GM19467 (cell line): ENCODE measurements at regions not wholly inside any gene's neighbourhood (a gene's known extent, or its start where the extent isn't known, plus 50 kb on each side); places are given as distances from the start of the nearest gene placed in this dataset.
A peak's percentile ranks its signal among the peaks of the same experiment; 100 is the strongest.
"Not testable (repeated sequence)": the region's sequence is repeated elsewhere in the genome, so short reads cannot be mapped to it uniquely, and the experiment has no call there.

Source experiments
- ATAC-seq: cut with Tn5 transposase; IDR thresholded peaks from one replicate; pipeline ENCODE4 v1.9.1; 2021; ENCODE audit warnings: mild to moderate bottlenecking, moderate library complexity; ENCODE audit not compliant: unreplicated experiment

DNA sequence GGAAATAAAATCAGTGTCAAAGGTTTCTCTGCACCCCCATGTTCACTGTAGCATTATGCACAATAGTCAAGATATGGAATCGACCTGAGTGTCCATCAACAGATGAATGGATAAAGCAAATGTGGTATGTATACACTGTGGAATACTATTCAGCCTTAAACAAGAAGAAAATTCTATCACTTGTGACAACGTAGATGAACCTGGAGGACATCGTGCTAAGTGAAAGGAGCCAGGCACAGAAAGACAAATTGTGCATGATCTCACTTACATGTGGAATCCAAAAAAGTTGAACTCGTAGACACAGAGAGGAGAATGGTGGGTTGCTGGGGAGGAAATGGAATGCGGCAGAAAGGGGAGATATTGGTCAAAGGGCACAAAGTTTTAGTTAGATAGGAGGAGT lies 136.3 kb upstream of the ESR1 start:
- ATAC-seq: no peak

DNA sequence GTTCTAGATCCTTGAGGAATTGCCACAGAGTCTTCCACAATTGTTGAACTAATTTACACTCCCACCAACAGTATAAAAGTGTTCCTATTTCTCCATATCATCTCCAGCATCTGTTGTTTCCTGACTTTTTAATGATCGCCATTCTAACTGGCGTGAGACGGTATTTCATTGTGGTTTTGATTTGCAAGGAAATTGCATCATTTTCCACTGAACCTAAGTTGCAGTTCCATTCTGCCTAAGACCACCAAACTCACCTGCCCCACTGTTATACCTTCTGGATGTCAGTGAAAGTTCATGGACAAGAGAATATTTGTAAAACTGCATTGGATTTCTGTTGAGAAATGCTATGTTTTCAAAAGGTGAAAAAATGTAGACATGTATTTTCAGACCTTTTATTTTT lies 132.9 kb upstream of the ESR1 start:
- no peak for ATAC-seq

DNA sequence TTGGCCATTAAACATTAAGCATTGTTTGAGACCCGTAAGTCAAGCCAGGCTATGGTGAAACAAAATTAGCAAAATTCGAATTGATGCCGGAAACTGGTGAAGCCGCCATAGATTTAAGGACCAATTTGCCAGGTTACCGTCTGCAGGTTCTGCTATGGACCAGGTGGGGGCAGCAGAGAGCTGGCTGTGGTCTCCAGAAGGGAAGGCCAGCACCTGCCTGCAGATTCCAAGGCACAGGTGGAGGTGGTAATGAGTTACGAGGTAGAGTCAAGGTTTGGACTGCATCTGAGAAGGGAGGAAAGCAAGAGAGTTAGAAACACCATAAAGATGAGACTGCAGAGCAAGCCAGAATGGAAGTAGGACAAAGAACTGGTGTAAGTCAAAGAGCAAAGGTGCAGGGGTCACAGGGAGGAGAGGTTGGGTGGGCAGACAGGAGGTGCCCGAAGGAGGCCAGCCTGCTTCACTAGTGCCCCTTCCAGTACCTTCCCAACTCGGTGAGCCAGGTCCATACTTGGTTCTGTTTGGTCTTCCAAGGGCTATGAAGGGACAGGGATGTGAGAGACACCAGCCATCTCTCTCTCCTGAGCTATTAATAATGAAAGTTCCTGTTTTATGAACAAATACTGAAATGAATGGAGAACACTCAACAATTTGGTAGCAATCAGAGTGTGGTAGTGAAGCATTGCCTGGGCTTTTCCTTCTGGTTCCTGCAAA lies 131.6 kb upstream of the ESR1 start:
- peak; percentile 85 for ATAC-seq

DNA sequence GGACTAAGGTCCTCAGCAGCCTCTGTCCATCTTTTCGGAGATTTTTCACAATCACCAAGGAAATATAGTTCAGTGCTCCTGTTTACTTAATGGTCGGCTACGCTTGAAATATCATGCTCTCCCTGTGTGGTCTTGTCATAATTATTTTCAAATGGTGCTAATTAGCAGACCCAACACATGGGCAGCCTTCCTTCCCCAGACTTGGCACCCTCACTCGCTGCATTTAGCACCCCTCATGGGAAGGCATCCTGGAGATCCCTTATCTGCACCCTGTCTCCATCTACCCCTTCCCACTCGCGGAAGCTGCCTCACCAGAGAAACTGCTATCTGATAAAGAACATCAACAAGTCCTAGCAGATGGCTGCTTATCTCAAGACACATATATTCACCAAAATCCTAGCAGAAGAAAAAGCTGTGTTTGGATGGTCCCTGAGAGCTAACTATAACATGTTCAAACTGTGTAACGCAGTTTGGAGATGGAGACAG lies 131.0 kb upstream of the ESR1 start:
- ATAC-seq: no peak

DNA sequence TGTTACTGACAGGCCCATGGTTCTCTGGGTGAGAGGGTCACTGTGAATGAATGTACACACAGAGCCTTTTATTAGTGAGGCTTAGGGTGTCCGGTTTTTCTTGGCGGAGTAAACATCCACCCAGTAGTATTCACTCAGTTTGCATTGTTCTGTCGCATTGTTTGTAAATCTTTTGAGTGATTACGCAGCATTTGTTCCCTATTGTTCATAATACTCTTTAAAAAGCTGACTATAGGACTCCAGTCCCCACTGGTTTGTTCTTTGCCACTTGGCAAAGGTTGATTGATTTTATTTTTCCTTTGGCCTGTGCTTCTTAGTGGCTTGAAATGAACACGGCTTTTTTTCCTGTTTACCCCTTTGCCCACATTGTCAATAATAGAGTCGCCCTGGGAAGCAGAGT lies 130.1 kb upstream of the ESR1 start:
- no peak for ATAC-seq

DNA sequence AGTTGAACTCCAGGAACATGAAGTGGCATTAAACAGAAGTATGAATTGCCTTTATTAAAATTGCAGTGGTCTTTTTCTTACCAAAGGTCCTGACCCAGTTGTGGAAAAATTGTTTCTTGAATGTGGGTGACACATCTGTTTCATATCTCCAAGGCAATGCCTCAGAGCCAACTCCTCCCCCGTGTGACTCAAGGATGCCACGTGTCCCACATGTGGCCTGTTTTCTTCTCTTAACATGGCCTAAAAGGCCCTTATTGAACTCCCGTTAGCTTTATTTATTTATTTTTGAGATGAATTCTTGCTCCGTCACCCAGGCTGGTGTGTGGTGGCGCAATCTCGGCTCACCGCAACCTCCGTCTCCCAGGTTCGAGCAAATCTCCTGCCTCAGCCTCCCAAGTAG lies 128.4 kb upstream of the ESR1 start:
- no peak for ATAC-seq

DNA sequence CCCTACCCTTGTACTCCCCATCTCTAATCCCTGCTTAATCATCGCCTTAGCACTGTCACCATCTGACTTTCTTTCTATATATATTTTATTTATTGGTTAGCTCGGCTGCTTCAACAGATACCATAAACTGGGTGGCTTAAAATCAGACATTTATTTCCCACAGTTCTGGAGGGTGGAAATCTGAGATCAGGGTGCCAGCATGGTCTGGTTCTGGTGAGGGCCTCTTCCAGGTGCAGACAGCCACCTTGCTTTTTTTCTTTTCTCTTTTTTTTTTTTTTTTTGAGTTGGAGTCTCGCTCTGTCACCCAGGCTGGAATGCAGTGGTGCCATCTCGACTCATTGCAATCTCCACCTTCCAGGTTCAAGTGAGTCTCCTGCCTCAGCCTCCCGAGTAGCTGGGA lies 127.5 kb upstream of the ESR1 start:
- ATAC-seq: no peak

DNA sequence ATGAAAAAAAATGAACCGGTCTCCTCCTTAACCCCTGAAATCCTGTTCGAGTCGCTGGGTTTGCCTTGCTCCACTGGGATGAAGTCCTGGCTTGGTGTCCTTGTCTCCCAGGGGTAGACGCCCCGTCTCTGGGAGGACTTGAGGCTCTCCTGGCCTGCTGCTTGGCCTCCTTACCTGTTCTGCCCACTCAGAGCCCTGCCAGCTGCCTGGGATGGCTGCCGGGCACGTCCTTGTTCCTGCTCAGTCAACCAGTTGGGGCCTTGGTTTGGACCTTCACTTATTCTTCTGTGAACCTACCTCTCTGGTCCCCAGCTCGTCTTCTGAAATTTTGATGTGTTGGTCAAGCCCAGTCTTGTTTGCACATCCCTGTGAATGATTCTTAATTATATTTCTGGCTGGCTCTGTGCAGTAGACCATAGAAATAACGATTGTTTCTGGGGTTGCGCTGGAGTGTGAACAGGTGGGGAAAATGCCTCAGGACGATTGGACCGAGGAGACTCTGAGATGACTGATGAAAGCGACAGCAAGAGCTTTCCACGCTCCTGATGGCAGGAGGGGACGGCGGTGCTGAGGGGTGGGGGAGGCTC lies 126.5 kb upstream of the ESR1 start:
- no peak for ATAC-seq

DNA sequence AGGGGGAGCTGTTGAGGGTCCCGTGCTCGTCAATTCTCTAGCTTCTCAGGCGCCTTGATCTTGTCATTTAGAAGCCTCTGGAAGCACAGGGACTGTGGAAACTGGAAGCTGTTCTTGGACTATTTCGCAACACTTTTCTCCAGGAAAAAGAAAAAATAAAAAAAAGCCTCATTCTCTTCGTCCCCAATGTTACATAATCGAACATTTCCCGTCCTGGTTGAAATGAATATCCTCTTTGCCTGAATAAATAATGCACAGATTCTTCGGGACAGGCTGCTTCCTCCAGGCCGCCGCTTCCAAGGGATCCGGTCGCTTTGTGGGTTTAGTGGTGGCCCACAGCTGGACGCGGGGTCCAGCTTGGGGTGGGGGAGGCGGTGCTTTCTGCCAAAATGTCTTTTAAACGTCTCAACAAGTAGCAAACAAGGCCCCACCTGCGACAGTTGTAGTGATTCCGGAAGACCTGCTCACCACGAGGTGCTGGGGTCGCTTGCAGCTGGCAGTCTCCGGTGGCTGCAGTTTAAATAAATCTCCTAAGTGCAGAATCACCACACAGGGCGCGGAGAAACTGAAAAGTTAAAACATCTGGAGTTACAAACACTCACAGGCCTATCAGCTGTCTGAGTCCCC lies 125.9 kb upstream of the ESR1 start:
- no peak for ATAC-seq

DNA sequence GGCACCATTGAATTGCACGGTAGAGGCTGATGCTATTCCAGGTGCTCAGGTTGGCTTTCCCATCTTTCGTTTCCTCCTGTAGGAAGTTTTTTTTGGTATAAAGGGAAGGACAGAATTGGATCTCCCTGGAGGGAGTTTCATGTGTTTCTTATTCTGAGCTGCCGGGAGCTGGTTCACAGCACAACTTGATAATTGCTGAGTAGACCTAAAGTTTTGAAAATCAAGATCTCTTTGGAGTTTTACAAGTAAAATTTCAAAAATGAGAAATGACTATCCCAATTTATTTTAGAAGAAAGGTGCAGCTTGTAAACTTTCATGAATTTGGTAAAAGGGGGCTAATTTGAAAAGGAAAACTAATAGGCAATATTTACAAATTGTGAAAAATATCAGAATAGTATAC lies 125.2 kb upstream of the ESR1 start:
- no peak for ATAC-seq

DNA sequence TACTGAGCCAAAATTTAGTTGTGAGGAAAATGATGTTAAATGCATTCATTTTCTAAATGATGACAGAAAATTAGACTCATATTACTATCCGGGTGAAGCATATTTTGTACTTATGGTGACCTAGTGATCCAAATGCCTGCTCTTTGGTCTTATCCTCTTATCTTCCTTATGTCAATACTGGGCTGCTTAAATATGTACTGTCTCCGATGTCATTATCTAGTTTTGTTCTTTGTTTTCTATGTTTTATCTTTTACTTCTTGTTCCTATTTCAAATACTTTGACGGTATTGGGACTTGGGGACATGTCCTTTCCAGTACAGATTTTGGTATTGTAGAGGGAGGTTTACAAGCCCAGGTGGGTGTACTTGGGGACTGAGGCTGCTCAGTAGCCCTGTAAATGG lies 124.6 kb upstream of the ESR1 start:
- no peak for ATAC-seq

DNA sequence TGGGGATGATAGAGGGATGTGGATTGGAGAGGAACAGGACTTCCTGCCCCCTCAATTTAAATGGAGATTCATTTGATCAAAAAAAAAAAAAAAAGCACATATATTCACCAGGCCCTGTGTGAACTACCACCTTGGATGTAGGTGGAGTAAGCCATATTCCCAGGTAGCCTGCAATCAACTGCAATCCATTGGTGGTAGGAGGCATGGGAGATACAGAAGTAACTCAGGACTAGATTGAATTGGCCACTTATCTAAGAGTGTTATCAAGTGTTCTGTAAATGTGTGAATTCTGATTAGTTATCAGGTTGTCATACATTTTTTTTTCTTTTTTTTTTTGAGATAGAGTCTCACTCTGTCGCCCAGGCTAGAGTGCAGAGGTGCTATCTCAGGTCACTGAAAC lies 124.1 kb upstream of the ESR1 start:
- ATAC-seq: no peak

DNA sequence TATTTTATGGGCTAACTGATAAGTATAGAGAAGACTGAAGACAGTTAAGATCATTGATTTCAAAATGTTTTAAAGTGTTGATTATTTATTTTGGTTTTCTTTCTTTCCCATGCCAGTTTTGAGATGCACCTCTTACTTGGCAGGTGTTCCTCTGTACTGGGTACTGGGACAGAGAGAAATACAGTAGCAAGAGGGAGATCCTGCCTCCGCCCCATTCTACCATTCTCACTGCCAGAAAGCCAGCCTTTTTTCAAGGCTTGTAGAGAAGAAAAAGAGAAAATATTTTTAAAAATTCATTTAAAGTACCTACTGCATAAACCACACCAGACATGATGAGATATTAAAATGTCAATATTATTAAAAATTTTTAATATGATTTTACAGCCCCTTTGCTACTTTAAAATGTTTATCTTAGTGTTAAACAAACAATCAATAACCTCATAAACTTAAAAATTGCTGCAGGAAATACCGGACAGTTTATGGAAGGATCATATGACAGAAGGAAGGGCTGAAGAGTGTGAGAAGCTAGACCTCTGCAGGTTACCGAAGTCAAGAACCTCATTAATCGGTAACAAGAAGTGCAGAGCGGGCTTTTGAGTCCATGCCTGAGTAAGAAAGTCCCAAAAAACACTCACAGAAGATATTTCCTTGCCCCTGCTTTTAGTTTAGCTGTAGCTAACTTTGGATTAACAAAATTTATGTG lies 117.8 kb upstream of the ESR1 start:
- no peak for ATAC-seq

DNA sequence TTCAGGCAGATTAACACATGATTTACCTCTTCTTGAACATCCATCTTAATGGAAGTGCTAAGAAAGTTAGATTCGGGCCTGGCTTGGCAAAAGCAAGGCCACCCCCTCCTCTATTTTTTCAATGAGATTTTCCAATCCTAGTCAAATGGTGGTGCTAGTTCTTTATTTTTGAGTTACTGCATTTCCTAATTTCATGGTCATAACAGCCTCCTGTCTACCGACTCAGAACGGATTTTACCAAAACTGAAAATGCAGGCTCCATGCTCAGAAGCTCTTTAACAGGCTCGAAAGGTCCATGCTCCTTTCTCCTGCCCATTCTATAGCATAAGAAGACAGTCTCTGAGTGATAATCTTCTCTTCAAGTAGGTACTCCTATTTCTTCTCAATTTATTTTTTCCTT lies 117.2 kb upstream of the ESR1 start:
- no peak for ATAC-seq

DNA sequence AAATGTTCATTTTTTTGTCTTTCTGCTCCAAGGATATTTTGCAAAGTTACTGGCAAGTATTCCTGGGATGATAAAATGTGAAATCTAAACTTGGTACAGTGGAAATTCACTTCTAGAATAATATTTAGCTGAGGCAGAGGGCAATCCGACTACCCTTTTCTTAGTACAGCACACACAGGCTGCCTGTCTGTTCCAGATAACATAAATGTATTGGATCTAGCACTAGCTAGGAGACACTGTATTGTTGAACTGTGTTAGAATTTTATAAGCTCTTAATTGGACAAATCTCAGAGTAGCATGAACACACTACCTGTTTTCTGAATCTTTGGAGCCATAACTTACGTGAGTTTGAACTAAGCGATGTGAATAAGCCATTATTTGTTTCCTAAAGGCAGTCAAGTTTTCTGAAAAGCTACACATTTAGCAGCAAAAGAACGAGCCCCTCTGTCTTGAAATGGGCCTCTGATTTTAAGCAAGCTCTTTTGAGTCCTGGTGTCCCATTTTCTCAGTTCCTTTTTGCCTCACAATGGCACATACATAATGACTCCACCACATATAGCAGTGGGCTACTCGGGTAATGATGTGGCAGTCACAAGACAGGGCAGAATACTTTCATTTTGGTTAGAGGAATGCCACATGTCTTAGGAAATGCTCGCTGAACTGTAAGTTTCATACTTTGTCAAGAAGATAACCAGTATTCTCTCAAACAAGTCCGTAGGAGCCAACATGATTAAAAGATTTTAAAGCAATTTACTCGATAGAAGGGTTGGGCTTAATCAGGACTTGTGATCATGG lies 116.5 kb upstream of the ESR1 start:
- peak; percentile 96 for ATAC-seq

DNA sequence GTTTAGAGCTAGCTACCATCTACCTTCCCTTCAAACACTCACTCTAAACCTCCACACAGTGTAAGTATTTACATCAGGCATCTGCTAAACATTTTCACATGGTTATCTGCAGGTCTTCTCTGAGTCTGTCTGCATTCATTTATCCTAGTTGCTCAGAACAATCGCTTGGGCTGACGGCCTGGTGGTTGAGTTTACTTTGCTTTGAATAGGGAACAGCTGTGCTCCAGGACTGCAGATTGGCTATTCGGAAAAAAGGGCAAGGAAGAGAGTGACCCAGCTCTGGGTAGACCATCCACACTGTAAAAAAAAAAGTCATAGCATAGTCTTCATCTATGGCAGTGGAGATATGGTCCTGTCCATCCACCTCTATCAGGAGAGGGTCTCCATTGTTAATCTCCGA lies 115.3 kb upstream of the ESR1 start:
- ATAC-seq: no peak

DNA sequence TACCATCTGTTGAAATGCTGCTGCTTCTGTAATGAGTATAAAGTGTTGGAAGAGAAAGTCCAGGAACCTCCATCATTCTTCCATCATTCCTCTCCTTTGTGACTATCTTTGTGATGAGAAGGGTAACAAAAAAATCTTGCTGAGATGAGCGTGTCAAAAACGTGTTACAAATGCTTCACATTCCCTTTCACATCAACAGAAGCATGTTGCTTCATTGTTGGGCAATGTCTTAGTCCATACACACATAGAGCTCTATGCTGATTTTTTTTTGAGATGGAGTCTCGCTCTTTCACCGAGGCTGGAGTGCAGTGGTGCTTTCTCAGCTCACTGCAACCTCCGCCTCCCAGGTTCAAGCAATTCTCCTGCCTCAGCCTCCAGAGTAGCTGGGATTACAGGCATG lies 114.1 kb upstream of the ESR1 start:
- ATAC-seq: no peak

DNA sequence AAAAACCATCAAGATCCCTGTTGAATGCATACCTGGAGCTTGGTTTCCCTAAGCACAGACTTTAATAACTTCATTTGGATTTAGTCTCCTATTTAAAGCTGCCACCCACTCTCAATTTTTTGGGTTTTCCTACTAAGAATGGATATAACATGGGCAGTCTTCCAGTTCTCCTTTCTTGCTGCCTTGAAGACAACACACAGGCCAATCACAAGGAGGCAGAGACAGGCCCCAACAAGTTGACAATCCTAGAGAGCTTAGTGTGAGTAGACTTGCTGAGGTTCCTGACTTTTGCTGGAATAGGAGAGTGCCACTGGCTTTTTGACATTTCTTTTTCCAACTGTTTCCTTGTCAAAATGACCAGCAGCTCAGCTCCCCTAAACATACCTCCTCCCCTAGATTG lies 112.3 kb upstream of the ESR1 start:
- no peak for ATAC-seq

DNA sequence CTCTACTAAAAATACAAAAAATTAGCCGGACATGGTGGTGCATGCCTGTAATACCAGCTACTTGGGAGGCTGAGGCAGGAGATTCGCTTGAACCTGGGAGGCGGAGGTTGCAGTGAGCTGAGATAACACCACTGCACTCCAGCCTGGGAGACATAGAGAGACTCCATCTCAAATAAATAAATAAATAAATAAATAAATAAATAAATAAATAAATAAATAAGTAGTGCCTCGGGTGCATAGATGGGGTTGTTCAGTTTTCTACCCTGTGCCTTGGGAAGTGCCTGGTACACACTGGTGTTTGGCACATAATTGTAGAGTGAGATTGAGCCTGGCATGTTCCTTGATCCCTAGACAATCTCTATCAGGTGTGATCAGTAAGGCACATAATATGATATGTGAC lies 111.2 kb upstream of the ESR1 start:
- not testable (repeated sequence) for ATAC-seq

DNA sequence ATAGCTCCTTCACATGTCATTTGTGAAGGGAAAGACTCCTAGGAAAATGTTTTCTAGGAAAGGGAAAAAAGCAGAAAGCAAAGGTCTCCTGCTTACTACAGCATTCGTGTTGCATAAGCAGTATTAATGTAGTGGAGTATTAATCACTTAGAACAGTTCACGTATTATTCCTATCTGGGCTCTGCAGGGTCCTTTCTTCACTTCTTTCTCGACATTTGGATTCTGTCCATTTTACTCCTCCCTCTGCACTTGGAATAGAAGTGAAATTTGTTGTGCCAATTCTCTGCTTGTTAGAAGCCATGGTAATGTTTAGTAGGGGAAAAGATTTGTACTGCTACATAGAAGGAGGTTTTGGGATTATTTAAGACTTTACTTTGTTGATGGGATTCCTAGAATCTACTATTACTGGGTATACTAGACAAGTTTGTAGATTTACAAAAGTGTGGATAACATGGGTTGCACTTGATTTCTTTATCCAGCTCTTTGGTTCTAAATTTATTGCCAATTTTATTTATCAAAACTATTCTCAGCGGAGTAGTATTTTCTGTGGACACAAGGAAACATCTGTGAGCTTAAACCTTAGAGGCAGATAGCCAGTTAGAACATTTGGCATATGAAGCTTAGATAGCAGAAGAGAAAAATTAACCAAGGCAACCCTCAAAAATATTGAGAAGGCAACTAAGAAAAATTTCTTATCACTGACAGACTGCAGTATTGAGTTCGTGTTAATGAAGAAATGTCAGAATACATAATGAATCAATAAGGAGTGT lies 108.4 kb upstream of the ESR1 start:
- no peak for ATAC-seq
